ENCODE measurements at regions not wholly inside any gene's neighbourhood (a gene's known extent, or its start where the extent isn't known, plus 50 kb on each side); places are given as distances from the start of the nearest gene placed in this dataset.

- DNase-seq (ENCODE audit: low read depth) = no peak
- TF ChIP-seq CTCF (IDR thresholded peaks at IDR 0.05; ENCODE audit: control insufficient read depth, extremely low read depth, insufficient read depth) = no peak
- no peak overlapping the region for H3K4me3 ChIP-seq (ENCODE audit: low read depth, low read length)
Measured at GRCh38 chr2:238668426-238668825, 179.5 kb upstream of the TWIST2 start.

GRCh38 chr2:238669046-238669445 is 178.8 kb upstream of the TWIST2 start:
- no peak for TF ChIP-seq CTCF (IDR thresholded peaks at IDR 0.05; ENCODE audit: control insufficient read depth, extremely low read depth, insufficient read depth)
- no peak for DNase-seq (ENCODE audit: low read depth)
- H3K4me3 ChIP-seq (ENCODE audit: low read depth, low read length) = no peak overlapping the region

GRCh38 chr2:238669581-238670080 is 178.3 kb upstream of the TWIST2 start:
- H3K4me3 ChIP-seq (ENCODE audit: low read depth, low read length) = no peak overlapping the region
- TF ChIP-seq CTCF (IDR thresholded peaks at IDR 0.05; ENCODE audit: control insufficient read depth, extremely low read depth, insufficient read depth) = no peak
- no peak for DNase-seq (ENCODE audit: low read depth)

GRCh38 chr2:238670111-238670585 is 177.7 kb upstream of the TWIST2 start:
- no peak for TF ChIP-seq CTCF (IDR thresholded peaks at IDR 0.05; ENCODE audit: control insufficient read depth, extremely low read depth, insufficient read depth)
- H3K4me3 ChIP-seq (ENCODE audit: low read depth, low read length) = no peak overlapping the region
- no peak for DNase-seq (ENCODE audit: low read depth)

GRCh38 chr2:238682536-238682935 is 165.3 kb upstream of the TWIST2 start:
- TF ChIP-seq CTCF (IDR thresholded peaks at IDR 0.05; ENCODE audit: control insufficient read depth, extremely low read depth, insufficient read depth) = no peak
- DNase-seq (ENCODE audit: low read depth) = no peak
- no peak overlapping the region for H3K4me3 ChIP-seq (ENCODE audit: low read depth, low read length)

- H3K4me3 ChIP-seq (ENCODE audit: low read depth, low read length) = no peak overlapping the region
- DNase-seq (ENCODE audit: low read depth) = no peak
- no peak for TF ChIP-seq CTCF (IDR thresholded peaks at IDR 0.05; ENCODE audit: control insufficient read depth, extremely low read depth, insufficient read depth)
Measured at GRCh38 chr2:238684362-238685326, 163.2 kb upstream of the TWIST2 start.
